ENCODE measurements at regions not wholly inside any gene's neighbourhood (a gene's known extent, or its start where the extent isn't known, plus 50 kb on each side); places are given as distances from the start of the nearest gene placed in this dataset.

DNA sequence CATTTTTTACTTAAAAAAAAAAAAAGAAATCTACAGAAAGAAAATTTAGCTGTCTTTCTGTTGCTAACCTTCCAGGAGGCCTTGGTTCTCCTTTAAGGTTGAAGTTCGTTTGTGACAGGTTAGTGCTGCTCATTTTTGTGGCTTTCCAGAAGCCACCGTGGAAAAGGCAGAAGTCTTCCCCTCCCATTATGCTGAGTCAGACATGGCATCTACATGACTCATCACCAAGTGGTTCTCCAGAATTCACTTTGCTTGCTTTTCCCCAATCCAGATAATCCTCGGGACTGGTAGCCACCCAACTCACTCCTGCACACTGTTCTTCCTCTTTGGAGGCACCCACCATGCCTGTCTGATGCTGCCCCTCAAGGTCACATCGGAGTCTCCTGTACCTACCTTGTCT lies 228.7 kb downstream of the PIK3C3 start (continued):
- TF ChIP-seq ELK1 (CRISPR knock-in tag; IDR thresholded peaks at IDR 0.05) (no peak), SLC30A9 (CRISPR knock-in tag; IDR thresholded peaks at IDR 0.05) (no peak), TGIF2 (CRISPR knock-in tag; IDR thresholded peaks at IDR 0.05) (no peak), SMC3 (conservative IDR thresholded peaks at IDR 0.05; ENCODE audit: insufficient read depth, low read depth, low read length) (no peak), MTA1 (IDR thresholded peaks at IDR 0.05; ENCODE audit: borderline replicate concordance) (no peak), PPARD (CRISPR knock-in tag; IDR thresholded peaks at IDR 0.05) (no peak), MAFK (IDR thresholded peaks at IDR 0.05; ENCODE audit: low read length) (0 out of 2 replicates have a peak, but pooled peaks have one; percentile 23), MAFG (tag; conservative IDR thresholded peaks at IDR 0.05) (0 out of 2 replicates have a peak, but pooled peaks have one; percentile 23), ZNF23 (CRISPR knock-in tag; IDR thresholded peaks at IDR 0.05) (no peak), CREM (IDR thresholded peaks at IDR 0.05; ENCODE audit: low read depth) (no peak), MAFF (IDR thresholded peaks at IDR 0.05; ENCODE audit: low read length) (peak; percentile 9; the same call in 1 of the 2 replicates), ZC3H4 (CRISPR knock-in tag; IDR thresholded peaks at IDR 0.05; ENCODE audit: borderline replicate concordance) (no peak), HNRNPLL (IDR thresholded peaks at IDR 0.05; ENCODE audit: low read depth, low read length, poor library complexity, severe bottlenecking) (no peak), ZNF316 (IDR thresholded peaks at IDR 0.05) (peak; percentile 42; the same call in 1 of the 2 replicates)
- TF ChIP-seq, protein P1, sequence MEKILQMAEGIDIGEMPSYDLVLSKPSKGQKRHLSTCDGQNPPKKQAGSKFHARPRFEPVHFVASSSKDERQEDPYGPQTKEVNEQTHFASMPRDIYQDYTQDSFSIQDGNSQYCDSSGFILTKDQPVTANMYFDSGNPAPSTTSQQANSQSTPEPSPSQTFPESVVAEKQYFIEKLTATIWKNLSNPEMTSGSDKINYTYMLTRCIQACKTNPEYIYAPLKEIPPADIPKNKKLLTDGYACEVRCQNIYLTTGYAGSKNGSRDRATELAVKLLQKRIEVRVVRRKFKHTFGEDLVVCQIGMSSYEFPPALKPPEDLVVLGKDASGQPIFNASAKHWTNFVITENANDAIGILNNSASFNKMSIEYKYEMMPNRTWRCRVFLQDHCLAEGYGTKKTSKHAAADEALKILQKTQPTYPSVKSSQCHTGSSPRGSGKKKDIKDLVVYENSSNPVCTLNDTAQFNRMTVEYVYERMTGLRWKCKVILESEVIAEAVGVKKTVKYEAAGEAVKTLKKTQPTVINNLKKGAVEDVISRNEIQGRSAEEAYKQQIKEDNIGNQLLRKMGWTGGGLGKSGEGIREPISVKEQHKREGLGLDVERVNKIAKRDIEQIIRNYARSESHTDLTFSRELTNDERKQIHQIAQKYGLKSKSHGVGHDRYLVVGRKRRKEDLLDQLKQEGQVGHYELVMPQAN (IDR thresholded peaks at IDR 0.05; ENCODE audit: borderline replicate concordance), result no peak
- TF ChIP-seq, protein P2, sequence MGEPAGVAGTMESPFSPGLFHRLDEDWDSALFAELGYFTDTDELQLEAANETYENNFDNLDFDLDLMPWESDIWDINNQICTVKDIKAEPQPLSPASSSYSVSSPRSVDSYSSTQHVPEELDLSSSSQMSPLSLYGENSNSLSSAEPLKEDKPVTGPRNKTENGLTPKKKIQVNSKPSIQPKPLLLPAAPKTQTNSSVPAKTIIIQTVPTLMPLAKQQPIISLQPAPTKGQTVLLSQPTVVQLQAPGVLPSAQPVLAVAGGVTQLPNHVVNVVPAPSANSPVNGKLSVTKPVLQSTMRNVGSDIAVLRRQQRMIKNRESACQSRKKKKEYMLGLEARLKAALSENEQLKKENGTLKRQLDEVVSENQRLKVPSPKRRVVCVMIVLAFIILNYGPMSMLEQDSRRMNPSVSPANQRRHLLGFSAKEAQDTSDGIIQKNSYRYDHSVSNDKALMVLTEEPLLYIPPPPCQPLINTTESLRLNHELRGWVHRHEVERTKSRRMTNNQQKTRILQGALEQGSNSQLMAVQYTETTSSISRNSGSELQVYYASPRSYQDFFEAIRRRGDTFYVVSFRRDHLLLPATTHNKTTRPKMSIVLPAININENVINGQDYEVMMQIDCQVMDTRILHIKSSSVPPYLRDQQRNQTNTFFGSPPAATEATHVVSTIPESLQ (CRISPR knock-in tag; IDR thresholded peaks at IDR 0.05), result no peak
